Mammary epithelial cell (primary cell): ENCODE measurements at regions not wholly inside any gene's neighbourhood (a gene's known extent, or its start where the extent isn't known, plus 50 kb on each side); places are given as distances from the start of the nearest gene placed in this dataset.

Experiments
- CTCF ChIP-seq, 2 donors: IDR thresholded peaks in 1 of 2; conservative IDR thresholded peaks in 1 of 2; 2 replicates each; pipeline ENCODE4 v1.5.1; 2011 to 2012; ENCODE audit warnings: inconsistent platforms in 2 of 2, low read length in 2 of 2, mild to moderate bottlenecking in 2 of 2, control low read depth in 1 of 2, low read depth in 1 of 2; ENCODE audit not compliant: insufficient read depth in 1 of 2; ENCODE audit errors: extremely low read depth in 1 of 2
- EZH2 ChIP-seq: IDR thresholded peaks from 2 replicates; pipeline ENCODE4 v1.6.1; 2012; ENCODE audit warnings: low read length, inconsistent platforms, borderline replicate concordance

GRCh38 chr3:8305371-8305770 is 196.3 kb upstream of the LMCD1 start:
- TF ChIP-seq CTCF (conservative IDR thresholded peaks at IDR 0.05 in 1 of 2, IDR thresholded peaks at IDR 0.05 in 1 of 2; ENCODE audit: extremely low read depth in 1 of 2, insufficient read depth in 1 of 2, low read depth in 1 of 2, low read length in 2 of 2): no peak
- no peak for TF ChIP-seq EZH2
